ENCODE measurements at regions not wholly inside any gene's neighbourhood (a gene's known extent, or its start where the extent isn't known, plus 50 kb on each side); places are given as distances from the start of the nearest gene placed in this dataset.
"Not testable (repeated sequence)": the region's sequence is repeated elsewhere in the genome, so short reads cannot be mapped to it uniquely, and the experiment has no call there.

GRCh38 chr18:23324056-23324811 is 128.9 kb upstream of the RIOK3 start:
- POLR2A ChIA-PET = interaction anchor here (0.6 kb wide), 1 partner anchor 143 kb away, joined by 3 read pairs; no protein-coding TSS in a partner anchor
- intact Hi-C loops (cut with micrococcal nuclease; ENCODE audit: unreplicated experiment) = no loop called here

GRCh38 chr18:23324861-23325260 is 128.2 kb upstream of the RIOK3 start:
- Histone ChIP-seq H3K79me2 (ENCODE audit: insufficient read depth, low read depth, low read length) (no peaks in the 10 kb centered on the region), H3K4me2 (ENCODE audit: low read length) (no peak overlapping the region), H3K27ac (ENCODE audit: low read depth, low read length, poor library complexity, severe bottlenecking) (no peak overlapping the region), H2AFZ (ENCODE audit: low read length) (no peak overlapping the region), H3K36me3 (ENCODE audit: insufficient read depth, low read length) (peaks cover 16% of the 10 kb centered on the region), H3K4me3 (ENCODE audit: low read depth, low read length, poor library complexity, severe bottlenecking) (no peak overlapping the region), H4K20me1 (ENCODE audit: insufficient read depth, low read length) (no peaks in the 10 kb centered on the region), H3K4me1 (ENCODE audit: insufficient read depth, low read length, poor library complexity, severe bottlenecking) (peaks cover 17% of the 10 kb centered on the region), H3K9me3 (ENCODE audit: low read length) (no peaks in the 10 kb centered on the region; the same call in 1 of the 2 replicates), H3K9me2 (ENCODE audit: insufficient read depth, low read length) (no peaks in the 10 kb centered on the region)
- no peak for TF ChIP-seq EZH2phosphoT487 (IDR thresholded peaks at IDR 0.05; ENCODE audit: borderline replicate concordance, low read depth, low read length)
- no peak for TF ChIP-seq CTCF (conservative IDR thresholded peaks at IDR 0.05; ENCODE audit: low read length)
- POLR2A ChIA-PET = no interaction called here
- CTCF ChIA-PET (ENCODE audit: unreplicated experiment) = no interaction called here
- intact Hi-C loops (cut with micrococcal nuclease; ENCODE audit: unreplicated experiment) = no loop called here
- no TSS peak for BruUV-seq (replicated peaks)
- DNase-seq (ENCODE audit: low spot score) = no peak

More at GRCh38 chr18:23324056-23324811, 128.9 kb upstream of the RIOK3 start:
- TF ChIP-seq CTCF (conservative IDR thresholded peaks at IDR 0.05; ENCODE audit: low read length) (no peak), EZH2phosphoT487 (IDR thresholded peaks at IDR 0.05; ENCODE audit: borderline replicate concordance, low read depth, low read length) (no peak)
- H2AFZ ChIP-seq (ENCODE audit: low read length) = no peak overlapping the region
- H3K36me3 ChIP-seq (ENCODE audit: insufficient read depth, low read length) = peaks cover 12% of the 10 kb centered on the region
- CTCF ChIA-PET (ENCODE audit: unreplicated experiment) = no interaction called here
- H3K27ac ChIP-seq (ENCODE audit: low read depth, low read length, poor library complexity, severe bottlenecking) = no peak overlapping the region
- H3K9me2 ChIP-seq (ENCODE audit: insufficient read depth, low read length) = no peaks in the 10 kb centered on the region
- no TSS peak for BruUV-seq (replicated peaks)
- peaks cover 17% of the 10 kb centered on the region for H3K4me1 ChIP-seq (ENCODE audit: insufficient read depth, low read length, poor library complexity, severe bottlenecking)
- peak; percentile 30 for DNase-seq (ENCODE audit: low spot score)
- H3K9me3 ChIP-seq (ENCODE audit: low read length) = no peaks in the 10 kb centered on the region
- no peak overlapping the region for H3K4me2 ChIP-seq (ENCODE audit: low read length)
- no peaks in the 10 kb centered on the region for H4K20me1 ChIP-seq (ENCODE audit: insufficient read depth, low read length)
- H3K79me2 ChIP-seq (ENCODE audit: insufficient read depth, low read depth, low read length) = no peaks in the 10 kb centered on the region
- H3K4me3 ChIP-seq (ENCODE audit: low read depth, low read length, poor library complexity, severe bottlenecking) = no peak overlapping the region

- peaks cover 16% of the 10 kb centered on the region for H3K36me3 ChIP-seq (ENCODE audit: insufficient read depth, low read length)
- DNase-seq (ENCODE audit: low spot score); H3K9me2 ChIP-seq (ENCODE audit: insufficient read depth, low read length); H4K20me1 ChIP-seq (ENCODE audit: insufficient read depth, low read length); H3K4me3 ChIP-seq (ENCODE audit: low read depth, low read length, poor library complexity, severe bottlenecking); H3K79me2 ChIP-seq (ENCODE audit: insufficient read depth, low read depth, low read length); BruUV-seq (replicated peaks); H3K9me3 ChIP-seq (ENCODE audit: low read length); CTCF ChIA-PET (ENCODE audit: unreplicated experiment); H3K4me2 ChIP-seq (ENCODE audit: low read length); H3K27ac ChIP-seq (ENCODE audit: low read depth, low read length, poor library complexity, severe bottlenecking); H2AFZ ChIP-seq (ENCODE audit: low read length); intact Hi-C loops (cut with micrococcal nuclease; ENCODE audit: unreplicated experiment): not testable (repeated sequence)
- H3K4me1 ChIP-seq (ENCODE audit: insufficient read depth, low read length, poor library complexity, severe bottlenecking) = peaks cover 12% of the 10 kb centered on the region
- POLR2A ChIA-PET = interaction anchor here (0.7 to 1.7 kb wide), 2 partner anchors 9 to 405 kb away, joined by 3 to 5 read pairs; no protein-coding TSS in a partner anchor
Observed at GRCh38 chr18:23329671-23330070, 123.4 kb upstream of the RIOK3 start.
